Vagina (tissue), 2 donors: ENCODE measurements at regions not wholly inside any gene's neighbourhood (a gene's known extent, or its start where the extent isn't known, plus 50 kb on each side); places are given as distances from the start of the nearest gene placed in this dataset.

Experiments
- POLR2AphosphoS5 ChIP-seq, 2 donors: sonication (generic); formaldehyde crosslinking; IDR thresholded peaks; one replicate each; pipeline ENCODE4 v1.9.0; 2017; ENCODE audit warnings: antibody characterized with exemption in 2 of 2, mild to moderate bottlenecking in 2 of 2, low read depth in 1 of 2; ENCODE audit not compliant: insufficient read depth in 1 of 2
- TF ChIP-seq, protein P1 (sequence below), 3 experiments: fragments of 450-650 bp in 2 of 3; fragments of 200-600 bp in 1 of 3; sonication (generic) in 1 of 3; IDR thresholded peaks; one replicate each; pipeline ENCODE4 v1.5.1; 2017 to 2019; ENCODE audit warnings: antibody characterized with exemption in 3 of 3, mild to moderate bottlenecking in 2 of 3, moderate library complexity in 2 of 3

DNA sequence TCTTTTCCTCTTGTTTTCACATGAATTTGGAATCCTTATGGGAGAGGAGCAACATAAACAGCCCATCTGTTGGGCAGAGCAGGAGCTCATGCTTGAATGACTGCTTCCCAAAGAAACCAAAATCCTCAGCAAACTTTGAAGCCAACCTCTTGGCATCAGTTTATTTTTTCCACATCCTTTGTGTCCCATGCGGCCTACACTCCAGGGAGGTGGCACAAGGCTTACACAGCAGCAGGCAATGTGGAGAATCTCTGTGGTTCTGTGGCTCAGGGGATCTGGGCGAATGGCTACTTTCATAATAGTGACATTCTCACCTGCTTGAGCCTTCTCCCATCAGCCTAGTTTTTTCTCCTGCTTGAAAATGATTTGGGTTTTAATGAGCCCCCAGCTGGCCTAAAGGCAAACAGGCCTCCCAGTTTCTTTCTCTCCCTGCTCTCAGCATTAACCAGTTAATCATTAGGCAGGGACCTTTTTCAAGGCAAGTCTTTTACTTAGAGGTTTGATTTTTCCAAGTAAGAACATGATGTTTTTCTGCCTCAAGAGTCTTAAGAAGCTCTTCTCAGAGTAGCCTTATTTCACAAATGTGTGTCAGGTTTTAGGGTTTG lies 370.3 kb downstream of the ARHGEF28 start:
- TF ChIP-seq, protein P1, sequence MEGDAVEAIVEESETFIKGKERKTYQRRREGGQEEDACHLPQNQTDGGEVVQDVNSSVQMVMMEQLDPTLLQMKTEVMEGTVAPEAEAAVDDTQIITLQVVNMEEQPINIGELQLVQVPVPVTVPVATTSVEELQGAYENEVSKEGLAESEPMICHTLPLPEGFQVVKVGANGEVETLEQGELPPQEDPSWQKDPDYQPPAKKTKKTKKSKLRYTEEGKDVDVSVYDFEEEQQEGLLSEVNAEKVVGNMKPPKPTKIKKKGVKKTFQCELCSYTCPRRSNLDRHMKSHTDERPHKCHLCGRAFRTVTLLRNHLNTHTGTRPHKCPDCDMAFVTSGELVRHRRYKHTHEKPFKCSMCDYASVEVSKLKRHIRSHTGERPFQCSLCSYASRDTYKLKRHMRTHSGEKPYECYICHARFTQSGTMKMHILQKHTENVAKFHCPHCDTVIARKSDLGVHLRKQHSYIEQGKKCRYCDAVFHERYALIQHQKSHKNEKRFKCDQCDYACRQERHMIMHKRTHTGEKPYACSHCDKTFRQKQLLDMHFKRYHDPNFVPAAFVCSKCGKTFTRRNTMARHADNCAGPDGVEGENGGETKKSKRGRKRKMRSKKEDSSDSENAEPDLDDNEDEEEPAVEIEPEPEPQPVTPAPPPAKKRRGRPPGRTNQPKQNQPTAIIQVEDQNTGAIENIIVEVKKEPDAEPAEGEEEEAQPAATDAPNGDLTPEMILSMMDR (IDR thresholded peaks at IDR 0.05) = no peak
- TF ChIP-seq POLR2AphosphoS5 (IDR thresholded peaks at IDR 0.05; ENCODE audit: insufficient read depth in 1 of 2, low read depth in 1 of 2) = no peak
